ENCODE measurements at regions not wholly inside any gene's neighbourhood (a gene's known extent, or its start where the extent isn't known, plus 50 kb on each side); places are given as distances from the start of the nearest gene placed in this dataset.

GRCh38 chr12:13375583-13376345, 179.2 kb downstream of the EMP1 start:
- DNase-seq: no peak

- DNase-seq: no peak
These were observed 178.3 kb downstream of the EMP1 start for GRCh38 chr12:13374793-13375192.

- DNase-seq: no peak
These were observed 177.3 kb downstream of the EMP1 start for GRCh38 chr12:13373803-13374202.

- no peak for DNase-seq
These were observed 176.6 kb downstream of the EMP1 start for GRCh38 chr12:13373131-13373530.

GRCh38 chr12:13372386-13372785, 175.9 kb downstream of the EMP1 start:
- no peak for DNase-seq

GRCh38 chr12:13371797-13372196, 175.3 kb downstream of the EMP1 start:
- DNase-seq: no peak

DNA sequence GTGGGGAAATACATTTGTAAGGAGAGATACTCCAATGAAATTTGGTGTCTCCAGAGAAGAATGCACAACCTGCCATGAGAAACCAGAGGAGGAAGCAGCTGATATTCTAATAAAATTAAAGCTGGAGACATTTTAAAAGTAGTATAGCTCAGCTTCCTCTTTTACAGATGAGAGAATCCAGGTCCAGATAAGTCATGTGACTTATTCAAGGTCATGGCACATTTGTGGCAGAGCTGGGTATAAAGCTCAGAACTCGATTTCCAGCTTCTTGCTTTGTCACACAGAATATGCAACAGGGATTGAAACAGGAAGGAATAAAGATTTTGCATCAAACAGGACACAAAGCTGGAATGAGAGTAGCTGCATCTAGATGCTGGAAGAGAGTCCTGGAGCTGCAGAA, 174.8 kb downstream of the EMP1 start:
- DNase-seq: no peak

DNA sequence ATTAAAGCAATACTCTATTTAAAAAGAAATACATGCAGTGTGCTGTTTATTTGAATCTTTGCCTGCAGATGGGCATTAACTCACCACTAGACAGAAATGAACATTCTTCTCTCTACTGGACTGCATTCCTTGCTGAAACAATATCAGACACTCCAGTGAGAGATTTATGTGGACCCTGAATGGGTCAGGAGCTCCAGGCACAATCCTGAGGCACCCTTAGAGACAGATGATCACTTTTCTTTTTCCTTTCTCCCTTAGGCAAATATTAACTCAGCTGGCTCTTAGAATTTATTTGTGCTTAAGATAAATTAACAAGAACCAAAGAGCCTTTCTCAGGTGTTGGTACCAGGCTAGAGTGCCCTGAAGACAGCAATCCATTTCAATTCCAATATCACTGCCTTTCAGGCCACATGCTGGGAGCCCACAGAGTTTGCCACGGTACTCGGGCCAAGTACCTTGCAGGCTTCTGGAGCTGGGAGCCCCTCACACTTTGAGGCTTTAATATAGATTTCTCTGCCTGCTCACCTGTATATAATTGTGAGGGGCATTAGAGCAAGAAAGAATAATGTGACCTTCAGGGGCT, 173.0 kb downstream of the EMP1 start:
- DNase-seq: no peak

GRCh38 chr12:13368971-13369370, 172.4 kb downstream of the EMP1 start:
- DNase-seq: no peak

- no peak for DNase-seq
These were observed 171.9 kb downstream of the EMP1 start for GRCh38 chr12:13368431-13368830.

- no peak for DNase-seq
These were observed 171.4 kb downstream of the EMP1 start for GRCh38 chr12:13367973-13368372.

DNA sequence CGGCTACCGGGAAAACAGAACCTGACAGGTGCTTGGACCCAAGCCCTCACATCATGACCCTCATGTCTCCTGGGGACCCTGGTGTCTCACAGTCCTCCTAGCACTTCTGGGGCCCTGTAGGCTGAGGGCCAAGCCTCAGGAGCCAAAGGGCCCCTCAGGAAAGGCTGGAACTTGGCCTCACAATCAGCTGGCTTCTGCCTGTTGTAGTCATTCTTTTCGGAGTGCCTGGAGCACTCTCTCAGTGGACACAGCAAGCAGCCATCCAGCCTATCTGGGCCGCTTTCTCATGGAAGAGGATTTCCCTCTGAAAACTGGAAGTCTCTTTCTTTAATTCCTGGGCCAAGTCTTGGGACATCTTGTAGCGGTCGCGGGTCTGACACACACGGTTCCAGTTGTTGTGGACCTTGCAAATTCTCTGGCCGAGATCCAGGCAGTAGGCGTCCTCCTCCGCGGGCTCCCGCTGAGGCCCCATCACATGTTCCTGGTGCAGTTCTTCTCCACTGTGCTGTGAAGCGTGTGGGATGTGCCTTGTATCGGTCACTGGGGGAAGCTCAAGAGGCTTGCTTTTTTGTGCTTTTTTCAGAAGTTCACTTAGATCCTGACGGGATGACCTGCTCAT, 169.3 kb downstream of the EMP1 start:
- DNase-seq: no peak

GRCh38 chr12:13362260-13362841, 165.8 kb downstream of the EMP1 start:
- DNase-seq: peak; percentile 2

DNA sequence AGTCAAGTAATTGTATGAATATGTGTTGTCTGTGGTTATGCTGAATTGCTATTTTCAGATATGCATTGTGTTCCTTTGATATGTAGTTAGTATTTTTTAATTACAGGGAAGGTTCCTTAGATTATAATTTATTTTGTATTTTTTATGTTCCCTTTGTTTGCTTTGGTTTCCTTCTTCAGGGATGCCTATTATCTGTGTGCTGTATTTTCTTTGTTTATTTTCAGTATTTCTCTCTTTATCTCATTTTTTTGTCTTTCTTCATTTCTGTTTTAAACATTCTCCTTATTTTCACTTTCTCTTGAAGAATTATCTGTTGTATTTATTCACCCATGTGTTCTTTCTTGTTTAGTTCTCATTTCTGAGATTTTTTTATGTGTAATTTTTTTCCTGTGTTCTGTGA, 163.1 kb downstream of the EMP1 start:
- no peak for DNase-seq

DNA sequence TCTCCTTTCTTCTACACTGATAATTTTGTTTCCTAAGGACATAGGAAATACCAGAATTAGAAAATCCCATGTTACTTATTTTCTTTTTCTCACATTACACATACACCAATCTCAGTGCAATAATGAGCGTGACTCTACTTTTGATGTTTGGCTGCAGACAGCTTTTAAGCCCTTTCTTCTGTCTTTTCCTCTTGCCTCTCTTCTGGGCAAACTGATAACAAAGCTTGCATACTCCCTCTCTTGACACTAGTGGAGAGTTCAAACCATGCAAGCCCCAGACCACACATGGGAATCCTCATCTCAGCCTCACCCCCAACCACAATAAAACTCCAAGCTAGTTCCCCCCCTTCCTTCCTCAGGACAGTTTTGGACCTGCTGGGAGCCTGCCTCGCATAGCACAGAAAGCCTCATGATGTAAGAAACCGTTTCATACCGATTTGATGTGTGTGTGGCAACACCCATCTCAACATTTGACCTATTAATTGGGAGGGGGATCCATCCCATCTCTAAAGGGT, 161.9 kb downstream of the EMP1 start:
- DNase-seq: no peak

GRCh38 chr12:13350946-13351345, 154.4 kb downstream of the EMP1 start:
- DNase-seq: no peak

DNA sequence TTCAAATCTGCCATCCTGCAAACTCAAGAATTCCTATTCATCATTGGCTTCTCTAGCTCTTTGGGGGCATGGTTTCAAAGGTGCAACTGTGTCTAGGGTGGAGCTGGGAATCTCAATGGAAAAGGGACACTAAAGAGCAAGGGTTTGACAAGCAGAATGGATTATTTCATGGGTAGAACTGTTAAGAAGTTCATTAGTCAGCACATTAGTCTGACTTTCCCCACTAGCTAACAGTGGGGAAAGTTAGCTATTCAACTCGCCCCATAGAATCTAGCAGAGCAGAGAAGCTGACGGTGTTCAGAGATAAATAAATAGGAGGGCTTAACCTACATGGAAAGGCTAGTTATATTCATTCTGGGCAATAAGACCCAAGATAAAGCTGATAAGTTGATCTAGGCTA, 153.9 kb downstream of the EMP1 start:
- no peak for DNase-seq

DNA sequence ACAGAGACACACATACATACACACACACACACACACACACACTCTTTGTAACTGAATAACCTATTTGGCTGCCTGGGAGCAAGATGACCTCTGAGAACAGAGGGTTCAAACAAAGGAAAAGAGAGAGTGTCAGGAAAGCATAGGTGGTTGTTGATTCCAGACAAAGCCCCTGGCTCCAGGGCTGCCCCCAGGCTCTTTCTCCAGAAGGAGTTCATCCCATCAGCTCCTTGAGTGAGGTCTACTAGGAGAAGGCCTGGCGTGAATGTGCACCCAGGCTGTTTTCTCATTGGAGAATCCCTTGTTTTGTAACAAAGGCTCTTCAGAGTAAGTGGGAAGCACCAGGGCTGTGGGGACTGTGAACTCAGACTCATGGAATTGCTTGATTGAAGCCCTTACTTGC, 151.9 kb downstream of the EMP1 start:
- no peak for DNase-seq

DNA sequence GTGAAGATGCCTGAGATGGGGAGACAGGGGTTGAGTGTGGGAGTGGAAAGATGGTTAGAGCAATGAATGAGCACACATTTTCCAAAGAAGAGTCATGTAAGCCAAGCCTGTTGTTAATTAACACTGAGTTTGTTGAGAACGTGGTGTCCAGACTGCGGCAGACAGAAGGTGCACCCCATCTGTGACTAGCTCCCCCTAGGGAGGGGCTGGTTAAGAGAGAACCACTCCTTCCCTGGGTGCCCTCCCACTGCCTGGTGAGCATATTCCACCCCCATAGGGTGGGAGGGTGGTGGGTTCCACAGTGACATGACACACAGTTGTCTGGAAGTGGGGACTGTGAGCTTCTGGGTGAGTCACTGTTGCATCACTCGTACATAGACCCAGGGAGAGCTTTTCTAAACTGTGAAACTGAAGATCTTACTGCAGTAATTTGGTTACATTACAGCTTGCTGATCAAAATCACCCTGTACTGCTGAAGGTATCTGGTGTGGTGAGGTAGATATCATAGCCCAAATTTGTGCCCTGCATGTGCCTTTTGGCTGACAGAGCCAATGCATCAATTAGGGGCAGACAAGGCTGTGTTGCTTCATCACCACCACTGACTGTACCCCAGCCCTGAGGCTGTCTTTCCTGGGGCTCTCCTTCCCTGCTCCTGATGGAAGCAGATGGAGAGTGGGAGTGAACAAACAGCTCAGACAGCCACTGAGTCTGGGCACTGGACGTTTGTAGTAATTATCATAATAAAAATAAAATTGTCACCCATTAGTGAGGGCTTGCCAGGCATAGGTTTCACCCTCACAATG, 150.9 kb downstream of the EMP1 start:
- DNase-seq: no peak

DNA sequence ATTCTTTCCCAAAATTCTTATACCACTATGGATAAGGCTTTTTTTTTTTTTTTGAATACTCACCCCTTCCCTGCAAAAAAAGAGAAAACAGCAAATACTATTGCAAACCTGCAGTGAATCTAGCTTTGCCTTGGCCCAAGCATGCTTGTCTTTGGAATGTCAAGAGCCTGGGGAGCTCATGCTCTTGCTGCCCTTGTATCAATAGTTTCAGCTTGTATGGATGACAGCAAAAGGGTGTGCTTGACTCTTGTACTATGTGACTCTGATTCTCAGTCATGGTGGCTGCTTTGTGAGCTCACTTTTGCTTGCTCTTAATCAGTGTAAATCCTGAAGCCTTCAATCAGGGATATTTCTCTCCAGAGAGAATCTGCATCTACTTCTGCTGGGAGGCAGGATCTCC, 149.2 kb downstream of the EMP1 start:
- no peak for DNase-seq

- no peak for DNase-seq
These were observed 146.8 kb downstream of the EMP1 start for GRCh38 chr12:13343375-13343774.

- no peak for DNase-seq
These were observed 146.4 kb downstream of the EMP1 start for GRCh38 chr12:13342971-13343370.

DNA sequence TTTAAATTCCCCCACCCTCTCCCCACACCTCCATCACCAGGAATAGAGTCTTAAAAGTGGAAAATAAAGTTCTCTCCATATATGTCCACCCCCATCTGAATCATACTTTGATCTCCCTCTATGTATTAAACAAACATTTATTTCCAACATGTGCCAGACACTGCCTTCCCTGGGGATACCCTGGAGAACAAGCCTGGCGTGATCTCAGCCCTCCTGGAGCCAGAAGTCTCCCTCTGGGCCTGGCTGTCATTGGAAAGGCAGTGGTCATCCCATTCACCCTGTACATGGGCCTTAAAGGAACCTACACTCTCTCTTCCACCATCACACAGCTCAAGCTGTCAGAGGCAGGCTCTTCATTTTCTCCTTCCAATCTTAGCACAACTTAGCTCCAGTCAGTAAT, 143.6 kb downstream of the EMP1 start:
- no peak for DNase-seq

Data from central memory CD4-positive, alpha-beta T cell (primary cell).